ENCODE measurements at regions not wholly inside any gene's neighbourhood (a gene's known extent, or its start where the extent isn't known, plus 50 kb on each side); places are given as distances from the start of the nearest gene placed in this dataset.
"Not testable (repeated sequence)": the region's sequence is repeated elsewhere in the genome, so short reads cannot be mapped to it uniquely, and the experiment has no call there.

- H3K27ac ChIP-seq (ENCODE audit: low read depth, low read length): no peak overlapping the region
- no peak for TF ChIP-seq CTCF (IDR thresholded peaks at IDR 0.05; ENCODE audit: low read depth, low read length)
- POLR2A ChIA-PET: no interaction called here
- H3K27me3 ChIP-seq (ENCODE audit: control insufficient read depth, insufficient read depth, low read length): no peaks in the 10 kb centered on the region
- DNase-seq (ENCODE audit: low read depth, low spot score): no peak
- H3K4me3 ChIP-seq (ENCODE audit: low read depth, low read length): no peak overlapping the region
- H3K9me3 ChIP-seq (ENCODE audit: control insufficient read depth, insufficient read depth, low read length): peaks cover 7% of the 10 kb centered on the region
- CTCF ChIA-PET: no interaction called here
Measured at GRCh38 chr14:46444666-46445065, 206.9 kb downstream of the RPL10L start.

- H3K27me3 ChIP-seq (ENCODE audit: control insufficient read depth, insufficient read depth, low read length): no peaks in the 10 kb centered on the region
- no peak overlapping the region for H3K4me3 ChIP-seq (ENCODE audit: low read depth, low read length)
- H3K9me3 ChIP-seq (ENCODE audit: control insufficient read depth, insufficient read depth, low read length): peaks cover 19% of the 10 kb centered on the region
- ChIA-PET POLR2A (no interaction called here), CTCF (no interaction called here)
- H3K27ac ChIP-seq (ENCODE audit: low read depth, low read length): no peak overlapping the region
- no peak for TF ChIP-seq CTCF (IDR thresholded peaks at IDR 0.05; ENCODE audit: low read depth, low read length)
- DNase-seq (ENCODE audit: low read depth, low spot score): no peak
Measured at GRCh38 chr14:46433381-46433780, 218.2 kb downstream of the RPL10L start.

GRCh38 chr14:46432516-46432915, 219.1 kb downstream of the RPL10L start:
- no peak overlapping the region for H3K27ac ChIP-seq (ENCODE audit: low read depth, low read length)
- CTCF ChIA-PET: no interaction called here
- DNase-seq (ENCODE audit: low read depth, low spot score): no peak
- POLR2A ChIA-PET: no interaction called here
- H3K27me3 ChIP-seq (ENCODE audit: control insufficient read depth, insufficient read depth, low read length): no peaks in the 10 kb centered on the region
- peaks cover 13% of the 10 kb centered on the region for H3K9me3 ChIP-seq (ENCODE audit: control insufficient read depth, insufficient read depth, low read length)
- TF ChIP-seq CTCF (IDR thresholded peaks at IDR 0.05; ENCODE audit: low read depth, low read length): no peak
- H3K4me3 ChIP-seq (ENCODE audit: low read depth, low read length): no peak overlapping the region

GRCh38 chr14:46417066-46417465, 234.5 kb downstream of the RPL10L start:
- ChIA-PET POLR2A (no interaction called here), CTCF (no interaction called here)
- Histone ChIP-seq H3K27ac (ENCODE audit: low read depth, low read length) (no peak overlapping the region), H3K27me3 (ENCODE audit: control insufficient read depth, insufficient read depth, low read length) (no peaks in the 10 kb centered on the region), H3K4me3 (ENCODE audit: low read depth, low read length) (no peak overlapping the region), H3K9me3 (ENCODE audit: control insufficient read depth, insufficient read depth, low read length) (0 out of 2 replicates have a peak, but pooled peaks cover 5% of the 10 kb centered on the region)
- DNase-seq (ENCODE audit: low read depth, low spot score): no peak
- no peak for TF ChIP-seq CTCF (IDR thresholded peaks at IDR 0.05; ENCODE audit: low read depth, low read length)

GRCh38 chr14:46404865-46405811, 246.4 kb downstream of the RPL10L start:
- ChIA-PET POLR2A (no interaction called here), CTCF (no interaction called here)
- Histone ChIP-seq H3K27ac (ENCODE audit: low read depth, low read length) (no peak overlapping the region), H3K9me3 (ENCODE audit: control insufficient read depth, insufficient read depth, low read length) (peaks cover 1% of the 10 kb centered on the region; the same call in 1 of the 2 replicates), H3K27me3 (ENCODE audit: control insufficient read depth, insufficient read depth, low read length) (no peaks in the 10 kb centered on the region), H3K4me3 (ENCODE audit: low read depth, low read length) (no peak overlapping the region)
- DNase-seq (ENCODE audit: low read depth, low spot score): no peak
- no peak for TF ChIP-seq CTCF (IDR thresholded peaks at IDR 0.05; ENCODE audit: low read depth, low read length)

- DNase-seq (ENCODE audit: low read depth, low spot score); H3K9me3 ChIP-seq (ENCODE audit: control insufficient read depth, insufficient read depth, low read length); POLR2A ChIA-PET; H3K4me3 ChIP-seq (ENCODE audit: low read depth, low read length); H3K27ac ChIP-seq (ENCODE audit: low read depth, low read length); H3K27me3 ChIP-seq (ENCODE audit: control insufficient read depth, insufficient read depth, low read length); CTCF ChIA-PET: not testable (repeated sequence)
Measured at GRCh38 chr14:46402001-46402690, 249.4 kb downstream of the RPL10L start.

Measured in AG04450 (cell line).